Superior temporal gyrus (tissue), 1 donor: ENCODE measurements at regions not wholly inside any gene's neighbourhood (a gene's known extent, or its start where the extent isn't known, plus 50 kb on each side); places are given as distances from the start of the nearest gene placed in this dataset.
"Not testable (repeated sequence)": the region's sequence is repeated elsewhere in the genome, so short reads cannot be mapped to it uniquely, and the experiment has no call there.

Experiments used
- DNase-seq: peaks from one replicate; pipeline ENCODE4 v3.0.0-alpha.2; 2016; ENCODE audit errors: extremely low spot score

DNA sequence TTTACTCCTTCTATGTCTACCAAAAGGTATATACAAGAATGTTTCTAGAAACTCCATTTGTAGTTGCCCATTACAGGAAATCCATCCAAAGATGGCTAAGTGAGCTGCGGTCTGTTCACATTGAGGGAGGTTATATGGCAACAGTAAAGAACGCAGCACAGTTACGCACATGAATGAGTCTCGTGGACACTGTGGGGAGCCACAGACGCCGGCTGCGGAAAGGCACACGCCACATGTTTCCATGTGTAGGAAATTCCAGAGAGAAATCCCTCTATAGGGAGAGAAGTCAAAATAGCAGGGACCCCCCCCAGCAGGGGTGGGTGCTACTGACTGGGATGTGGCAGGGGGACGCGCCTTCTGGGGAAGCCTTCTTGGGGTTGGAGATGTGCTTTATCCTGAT is 139.0 kb upstream of the NCOR2 start:
- DNase-seq: no peak

GRCh38 chr12:124705545-124706138 is 138.2 kb upstream of the NCOR2 start:
- no peak for DNase-seq

DNA sequence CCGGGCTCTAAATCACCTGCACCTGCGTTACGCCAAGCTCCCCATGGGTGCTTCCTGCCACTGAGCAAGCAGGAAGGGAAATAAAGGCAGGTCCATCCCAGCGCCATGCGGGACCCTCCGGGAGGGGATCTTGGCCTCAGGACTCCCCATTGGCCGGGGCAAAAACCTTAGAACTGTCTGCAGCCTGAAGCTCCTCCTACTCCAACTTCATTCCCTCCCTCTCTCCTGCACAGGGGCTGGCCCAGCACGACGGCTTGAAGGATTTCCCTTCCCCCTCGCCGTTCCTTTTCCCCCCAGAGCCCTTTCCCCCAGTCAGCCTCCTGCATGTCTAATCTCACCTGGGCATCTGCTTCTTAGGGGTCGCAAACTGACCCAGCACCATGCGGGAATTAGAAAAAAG is 137.2 kb upstream of the NCOR2 start:
- no peak for DNase-seq

DNA sequence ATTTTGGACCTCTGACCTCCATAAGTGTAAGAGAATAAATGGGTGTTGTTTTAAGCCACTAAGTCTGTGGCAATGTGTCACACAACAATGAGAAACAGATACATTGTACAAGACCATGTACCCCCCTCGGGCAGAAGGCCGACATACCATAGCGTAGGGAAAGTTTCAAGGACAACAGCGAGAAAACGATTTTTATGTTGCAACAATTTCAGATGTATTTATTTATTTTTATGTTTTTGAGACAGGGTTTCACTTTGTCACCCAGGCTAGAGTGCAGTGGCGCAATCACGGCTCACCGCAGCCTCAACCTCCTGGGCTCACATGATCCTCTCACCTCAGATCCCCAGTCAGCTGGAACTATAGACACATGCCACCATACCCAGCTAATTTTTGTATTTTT is 136.4 kb upstream of the NCOR2 start:
- no peak for DNase-seq

DNA sequence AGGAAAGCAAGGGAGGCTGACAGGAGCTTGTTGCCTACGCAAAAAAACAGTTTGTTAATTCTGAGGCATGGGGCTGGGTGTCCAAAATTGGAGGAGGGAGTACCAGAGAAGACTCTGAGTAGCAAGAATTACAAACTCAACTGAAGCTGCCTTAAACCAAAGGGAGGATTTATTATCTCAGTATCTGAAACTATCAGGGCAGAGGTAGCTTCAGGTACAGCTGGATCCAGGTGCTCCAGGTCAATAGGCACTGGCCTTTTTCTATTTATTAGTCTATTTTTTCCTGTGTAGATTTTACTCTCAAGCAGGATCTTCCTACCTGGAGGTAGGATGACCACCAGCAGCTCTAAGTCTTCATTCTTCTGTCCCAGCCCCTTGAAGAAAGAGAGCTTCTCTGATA is 135.3 kb upstream of the NCOR2 start:
- no peak for DNase-seq

- DNase-seq: no peak
Measured at GRCh38 chr12:124700810-124701592, 133.6 kb upstream of the NCOR2 start.

GRCh38 chr12:124699909-124700308 is 132.5 kb upstream of the NCOR2 start:
- DNase-seq: no peak

DNA sequence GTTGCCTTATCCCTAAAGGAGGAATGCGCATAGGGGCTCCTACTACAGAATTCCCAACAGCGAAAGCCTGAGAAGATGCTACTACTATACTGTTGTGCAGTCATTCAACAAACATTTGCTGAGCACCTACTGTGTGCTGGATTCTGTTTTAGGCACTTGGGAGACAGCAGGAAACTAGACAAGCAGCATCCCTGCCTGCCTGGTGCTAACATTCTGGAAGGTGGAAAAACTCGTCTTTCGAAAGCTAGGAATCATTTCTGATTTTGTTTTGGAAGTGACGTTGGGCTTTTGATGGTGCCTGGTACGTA is 131.5 kb upstream of the NCOR2 start:
- DNase-seq: no peak

DNA sequence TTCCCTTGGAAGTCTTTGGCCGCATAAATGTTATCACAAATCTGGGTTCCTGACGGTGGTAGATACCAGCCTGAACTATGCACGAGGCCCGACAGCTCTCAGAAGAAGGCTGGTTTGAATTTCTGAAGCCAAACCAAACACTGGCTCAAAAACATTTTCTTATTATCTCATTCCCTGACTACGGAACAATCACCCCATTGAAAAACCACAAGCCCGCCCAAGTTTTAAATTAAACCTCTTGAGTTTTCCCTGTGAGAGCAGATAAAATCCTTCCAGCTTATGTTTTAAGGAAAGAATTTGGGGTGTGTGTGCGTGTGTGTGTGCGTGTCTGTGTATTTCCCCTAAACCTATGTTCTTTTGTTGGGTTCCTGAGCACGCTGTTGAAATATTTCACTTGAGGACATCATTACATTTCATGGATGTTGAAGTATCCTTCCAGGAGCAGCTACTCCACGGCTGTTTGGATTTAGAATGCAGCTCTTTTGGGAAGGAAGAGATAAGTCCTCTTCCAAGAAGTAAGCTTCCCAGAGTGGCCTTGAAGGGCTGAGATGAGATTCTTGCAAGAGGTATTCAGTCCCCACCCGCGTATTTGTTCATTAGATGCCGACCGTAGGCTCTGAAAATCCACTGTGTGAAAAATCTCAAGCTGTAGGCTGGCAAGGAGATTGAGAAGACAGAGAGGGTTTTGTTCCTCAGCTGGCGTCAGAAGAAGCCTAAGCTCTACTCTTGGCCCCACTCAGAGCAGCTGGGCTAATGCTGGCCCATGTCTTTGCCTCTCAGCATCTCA is 131.0 kb upstream of the NCOR2 start:
- peak; percentile 79 for DNase-seq

DNA sequence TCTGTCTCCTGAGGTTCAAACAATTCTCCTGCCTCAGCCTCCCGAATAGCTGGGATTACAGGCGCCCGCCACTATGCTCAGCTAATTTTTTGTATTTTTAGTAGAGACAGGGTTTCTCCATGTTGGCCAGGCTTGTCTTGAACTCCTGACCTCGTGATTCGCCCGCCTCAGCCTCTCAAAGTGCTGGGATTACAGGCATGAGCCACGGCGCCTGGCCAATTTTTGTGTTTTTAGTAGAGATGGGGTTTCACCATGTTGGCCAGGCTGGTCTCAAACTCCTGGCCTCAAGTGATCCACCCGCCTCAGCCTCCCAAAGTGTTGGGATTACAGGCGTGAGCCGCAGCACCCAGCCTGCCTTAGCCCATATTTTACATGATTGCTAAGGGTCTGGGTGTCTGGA is 130.3 kb upstream of the NCOR2 start:
- DNase-seq: not testable (repeated sequence)

GRCh38 chr12:124696693-124697476 is 129.5 kb upstream of the NCOR2 start:
- peak; percentile 47 for DNase-seq

- no peak for DNase-seq
Measured at GRCh38 chr12:124695861-124696260, 128.4 kb upstream of the NCOR2 start.

- DNase-seq: no peak
Measured at GRCh38 chr12:124694846-124695497, 127.6 kb upstream of the NCOR2 start.

DNA sequence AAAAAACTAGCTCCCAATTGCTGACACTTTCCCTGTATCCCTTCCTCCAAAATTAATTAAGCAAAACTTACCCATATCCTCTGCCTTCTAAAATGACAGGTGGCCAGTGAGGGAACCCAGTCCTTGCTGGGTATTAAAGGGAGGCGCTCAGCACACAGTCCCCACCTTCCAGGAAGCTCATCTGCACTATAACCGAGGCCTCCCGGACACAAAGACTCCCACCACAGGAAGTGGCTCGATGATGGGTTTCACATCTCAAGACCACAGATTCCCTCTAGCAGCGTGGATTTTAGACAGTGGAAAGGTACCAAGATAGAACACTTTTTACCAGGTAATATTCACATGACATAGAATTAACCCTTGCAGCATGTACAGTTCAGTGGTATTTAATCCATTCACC is 126.8 kb upstream of the NCOR2 start:
- no peak for DNase-seq

- DNase-seq: no peak
Measured at GRCh38 chr12:124693111-124693723, 125.8 kb upstream of the NCOR2 start.

DNA sequence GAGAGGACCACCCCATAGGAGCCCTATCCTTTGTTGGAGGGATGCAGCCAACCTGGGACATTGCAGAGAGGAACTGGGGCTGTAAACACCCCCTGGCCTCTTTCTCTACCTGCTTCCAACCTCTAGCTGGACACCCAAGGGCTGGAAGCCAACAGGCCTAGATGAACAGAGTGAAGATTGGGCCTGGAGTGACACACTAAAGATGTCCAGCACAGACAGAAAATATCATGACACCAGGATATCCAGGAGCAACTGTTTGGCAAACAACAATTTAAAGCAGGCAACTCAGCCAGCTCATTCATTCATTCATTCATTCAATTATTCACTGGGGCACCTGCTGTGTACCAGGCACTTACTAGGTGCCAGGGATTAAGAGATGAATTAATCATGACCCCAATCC is 125.0 kb upstream of the NCOR2 start:
- DNase-seq: no peak

DNA sequence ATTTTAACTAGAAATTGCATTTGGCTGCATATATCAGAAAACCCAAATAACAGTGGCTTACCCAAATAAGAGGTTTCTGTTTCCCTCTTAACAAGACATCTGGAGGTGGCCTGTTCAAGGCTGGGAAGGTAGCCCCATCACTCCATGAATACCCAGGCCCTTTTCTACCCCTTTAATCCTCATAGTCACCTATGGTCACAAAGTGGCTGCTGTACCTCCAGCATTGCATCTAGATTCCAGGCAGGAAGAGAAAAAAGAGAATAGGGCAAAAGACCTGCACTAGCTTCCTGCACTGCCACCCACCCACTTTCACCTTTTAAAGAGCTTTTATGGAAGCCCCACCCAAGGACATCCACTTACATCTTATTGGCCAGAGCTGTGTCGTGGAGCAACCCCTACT is 124.0 kb upstream of the NCOR2 start:
- DNase-seq: no peak

- DNase-seq: no peak
Measured at GRCh38 chr12:124689631-124690030, 122.2 kb upstream of the NCOR2 start.

DNA sequence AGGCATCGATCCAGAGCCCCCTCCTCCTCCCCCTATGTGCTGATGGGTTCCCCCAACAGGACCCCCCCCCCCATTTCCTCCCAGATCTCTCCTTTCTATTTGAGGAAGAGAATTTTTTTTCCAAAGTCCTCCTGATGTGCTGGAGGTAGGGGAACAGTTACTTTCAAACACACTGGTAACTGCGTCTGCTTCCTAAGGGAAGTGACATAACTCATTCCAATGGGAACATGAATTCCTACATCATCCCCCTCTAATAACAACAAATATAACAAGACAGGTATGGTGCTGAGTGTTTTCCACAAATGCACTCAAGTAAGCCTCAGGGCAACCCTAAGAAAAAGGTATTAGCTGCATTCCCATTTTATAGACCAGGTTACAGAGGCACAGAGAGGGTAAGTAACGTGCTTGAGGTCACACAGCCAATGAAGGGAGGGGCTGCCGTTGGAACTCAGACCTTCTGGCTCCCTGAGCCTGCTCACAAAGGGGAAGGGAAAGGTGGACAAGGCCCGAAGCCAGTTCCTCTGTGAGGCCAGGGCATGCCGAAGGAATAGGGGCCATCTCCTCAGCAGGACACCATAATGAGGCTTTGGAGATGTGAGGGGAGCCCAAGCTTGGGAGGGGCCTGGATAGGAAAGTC is 121.1 kb upstream of the NCOR2 start:
- no peak for DNase-seq

DNA sequence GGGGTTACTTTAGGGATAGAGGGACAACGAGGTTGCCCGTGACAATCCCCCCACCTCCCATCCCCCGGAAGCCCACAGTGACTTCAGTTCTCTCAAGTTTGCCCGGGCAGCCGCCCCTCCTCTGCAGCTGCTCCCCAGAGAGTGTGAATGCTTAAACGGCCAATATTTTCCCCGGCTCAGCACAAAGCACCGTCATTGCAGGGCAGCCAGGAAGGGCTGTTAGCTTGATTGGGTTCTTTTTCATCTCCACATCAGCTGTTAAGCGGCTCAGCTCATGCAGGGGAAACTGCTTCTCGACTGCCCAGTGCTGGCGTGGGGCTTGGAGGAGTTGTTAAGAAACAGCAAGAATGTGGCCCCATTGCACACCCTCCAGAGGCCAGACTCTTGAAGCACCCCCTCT is 120.5 kb upstream of the NCOR2 start:
- DNase-seq: peak; percentile 60
